COLO668 (cell line): ENCODE measurements at regions not wholly inside any gene's neighbourhood (a gene's known extent, or its start where the extent isn't known, plus 50 kb on each side); places are given as distances from the start of the nearest gene placed in this dataset.

Experiments used
- DNase-seq: peaks from one replicate; lab custom pipeline; 2025; ENCODE audit not compliant: unreplicated experiment; lab: John Stamatoyannopoulos, UW

DNA sequence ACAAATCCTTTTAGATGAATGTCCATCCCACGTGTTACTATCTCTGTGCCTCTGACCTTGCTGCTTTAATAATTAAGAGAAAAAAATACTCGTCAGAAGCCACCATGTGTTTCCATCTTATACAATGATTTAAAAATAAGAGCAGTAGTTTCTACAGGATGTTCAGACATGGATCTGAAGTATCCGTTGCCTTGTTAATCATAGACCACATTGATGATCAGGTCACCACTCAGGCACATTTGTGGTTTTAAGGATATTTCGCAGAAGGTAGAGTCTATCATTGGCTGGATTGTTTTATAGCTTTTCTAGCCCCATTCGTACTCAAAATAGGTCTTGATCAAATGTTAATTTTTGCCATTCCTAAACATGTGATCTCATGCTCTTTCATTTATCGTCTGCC is 710.0 kb upstream of the ARGLU1 start:
- no peak for DNase-seq

DNA sequence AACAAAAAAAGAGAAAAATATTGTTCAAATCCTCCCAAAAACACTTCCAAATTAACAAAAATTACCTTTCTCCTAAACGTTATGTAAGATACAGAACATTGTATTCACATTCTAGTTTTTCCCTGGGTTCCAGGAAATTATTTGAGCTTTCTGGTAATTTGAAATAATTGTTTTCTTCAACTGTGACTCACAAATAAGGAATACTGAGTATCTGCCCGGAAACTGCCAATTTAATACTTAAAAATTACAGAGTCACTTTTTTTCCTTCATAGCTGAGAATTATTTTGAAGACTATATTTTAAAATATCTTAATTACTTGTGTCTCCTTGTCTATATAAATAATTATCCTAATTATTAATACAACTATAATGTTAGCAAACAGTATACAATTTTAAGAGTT is 709.0 kb upstream of the ARGLU1 start:
- no peak for DNase-seq

DNA sequence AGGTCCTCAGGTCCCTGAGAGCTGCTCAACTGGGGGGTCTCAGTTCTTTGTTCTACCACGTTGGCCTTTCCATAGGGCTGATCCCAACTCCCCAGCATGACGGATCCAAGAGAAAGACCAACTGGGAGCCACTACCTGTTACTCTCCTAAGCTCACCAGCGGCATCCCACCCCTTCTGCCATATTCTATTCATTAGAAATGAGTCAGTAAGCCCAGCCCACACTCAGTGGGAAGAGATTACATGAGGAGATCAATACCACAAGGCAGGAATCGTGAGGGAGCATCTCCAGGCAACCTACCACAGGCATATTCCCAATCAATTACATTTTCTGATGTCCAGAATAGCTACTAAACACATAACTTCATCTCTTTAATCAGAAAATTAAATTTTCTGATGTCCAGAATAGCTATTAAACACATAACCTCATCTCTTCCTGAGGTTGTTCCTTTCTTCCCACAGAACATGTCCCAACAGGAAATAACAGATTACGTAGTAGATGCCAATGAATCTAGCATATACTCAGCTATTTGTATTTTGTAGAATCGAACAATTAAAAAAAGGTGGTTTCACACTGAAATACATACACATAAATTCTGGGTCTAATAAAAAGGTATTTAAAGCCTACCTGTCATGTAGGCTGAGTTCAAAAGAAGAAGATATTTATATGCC is 708.1 kb upstream of the ARGLU1 start:
- no peak for DNase-seq

DNA sequence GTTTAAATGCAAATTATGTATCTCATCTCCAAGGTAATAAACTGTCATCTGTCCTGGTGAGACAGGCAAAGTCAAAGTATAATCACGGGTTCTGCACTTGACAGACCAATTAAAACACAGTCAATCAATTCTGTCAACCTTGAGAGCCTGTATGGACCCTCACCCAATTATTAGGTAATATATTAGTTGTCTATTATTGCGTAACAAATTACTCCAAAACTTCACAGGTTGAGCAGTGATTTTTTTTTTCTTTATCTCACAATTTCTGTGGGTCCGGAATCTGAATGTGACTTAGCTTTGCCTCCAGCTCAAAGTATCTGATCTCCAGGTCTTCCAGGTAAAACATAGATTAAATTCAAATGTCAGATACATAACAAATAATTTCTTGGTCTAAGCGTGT is 707.4 kb upstream of the ARGLU1 start:
- no peak for DNase-seq

DNA sequence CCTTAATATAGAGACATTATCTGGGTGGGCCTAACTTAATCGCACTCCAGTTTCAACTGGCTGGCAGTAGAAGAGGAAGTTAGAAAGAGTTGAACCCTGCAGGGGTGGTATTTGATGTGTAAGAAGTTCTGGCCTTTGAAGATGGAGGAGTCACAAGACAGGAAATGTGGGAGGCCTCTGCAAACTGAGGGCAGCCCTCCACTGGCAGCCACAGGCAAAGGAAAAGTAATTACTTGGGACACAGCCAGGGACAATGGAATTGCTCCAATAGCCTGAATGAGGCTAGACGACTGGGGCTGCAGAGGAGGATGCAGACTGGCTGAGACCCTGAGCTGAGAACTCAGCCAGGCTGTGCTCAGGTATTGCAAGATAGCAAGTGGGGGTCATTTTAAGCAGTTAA is 703.3 kb upstream of the ARGLU1 start:
- no peak for DNase-seq

DNA sequence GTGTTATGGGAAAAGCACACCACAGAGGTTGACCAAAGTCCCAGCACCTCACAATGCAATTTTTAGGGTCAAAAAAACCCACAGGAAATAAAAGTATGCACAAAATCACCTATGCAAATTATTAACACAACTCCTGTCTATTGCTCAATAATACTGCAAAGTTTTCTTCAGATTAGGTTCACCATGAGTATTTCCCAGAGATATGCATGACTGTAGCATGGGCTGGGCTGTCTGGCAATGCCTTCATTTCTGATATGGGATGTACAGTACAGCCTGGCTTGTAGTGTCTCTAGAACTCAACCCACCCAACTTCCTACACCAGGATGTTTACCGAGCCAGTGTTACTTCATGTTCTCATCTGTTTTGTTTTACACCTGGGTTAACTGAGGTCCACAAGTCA is 698.7 kb upstream of the ARGLU1 start:
- DNase-seq: no peak

DNA sequence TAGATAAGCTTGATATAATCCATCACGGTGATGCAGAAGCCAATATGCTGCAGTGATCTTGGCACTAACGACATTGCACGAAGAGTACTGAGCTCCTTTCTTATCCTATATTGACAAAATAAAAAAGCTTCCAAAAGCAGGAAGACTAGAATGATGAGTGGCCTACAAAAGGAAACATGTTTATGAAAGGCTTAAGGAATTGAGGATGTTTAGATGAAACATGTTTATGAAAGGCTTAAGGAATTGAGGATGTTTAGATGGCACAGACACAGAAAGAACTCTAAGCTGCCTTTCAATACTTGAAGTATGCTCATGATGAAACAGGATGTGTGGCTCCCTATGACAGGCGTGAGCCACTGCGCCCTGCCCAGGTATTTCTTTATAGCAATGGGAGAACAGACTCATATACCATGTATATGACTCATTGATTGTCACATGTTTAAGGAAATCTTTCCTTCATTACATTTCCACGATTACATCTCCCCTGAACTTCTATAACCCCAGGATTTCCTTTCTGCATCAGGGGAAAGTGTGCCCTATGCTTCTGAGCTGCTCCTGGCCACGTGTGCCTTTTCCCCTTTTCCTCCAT is 690.8 kb upstream of the ARGLU1 start:
- DNase-seq: no peak

DNA sequence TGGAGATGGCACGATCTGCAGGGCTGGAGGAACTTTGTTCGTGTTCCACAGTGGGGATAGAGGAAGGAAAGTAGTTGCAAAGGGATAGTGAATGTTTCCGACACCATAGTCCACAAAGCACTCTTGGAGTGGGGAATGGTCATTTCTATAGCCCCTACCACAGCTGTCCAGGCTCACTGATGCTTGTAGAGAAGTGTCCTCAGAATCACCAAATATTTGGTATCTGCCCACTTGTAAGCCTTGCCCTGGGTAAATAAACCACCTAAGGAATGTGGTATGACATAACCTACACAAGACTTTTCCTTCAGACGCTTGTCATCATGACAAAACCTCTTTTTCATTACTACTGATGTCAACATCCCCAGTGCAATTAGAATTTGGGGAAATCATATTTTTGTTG is 686.5 kb upstream of the ARGLU1 start:
- DNase-seq: no peak

DNA sequence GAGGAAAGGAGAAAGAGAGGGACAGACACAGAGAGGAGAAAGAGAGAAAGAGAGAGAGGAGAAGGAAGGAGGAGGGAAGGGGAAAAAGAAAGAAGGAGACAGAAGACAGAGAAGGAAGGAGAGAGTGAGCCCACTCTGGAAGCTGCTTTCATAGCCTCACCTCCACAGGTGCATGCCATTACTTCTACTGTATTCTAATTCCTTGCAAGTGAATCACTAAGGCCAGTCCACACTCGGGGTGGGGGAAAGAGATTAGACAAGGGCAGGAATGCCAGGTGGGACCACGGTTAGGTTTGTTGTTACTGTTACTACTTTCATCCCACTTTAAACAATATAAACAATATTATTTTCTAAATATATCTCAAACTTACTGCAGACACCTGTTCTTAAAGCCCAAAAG is 684.5 kb upstream of the ARGLU1 start:
- no peak for DNase-seq

DNA sequence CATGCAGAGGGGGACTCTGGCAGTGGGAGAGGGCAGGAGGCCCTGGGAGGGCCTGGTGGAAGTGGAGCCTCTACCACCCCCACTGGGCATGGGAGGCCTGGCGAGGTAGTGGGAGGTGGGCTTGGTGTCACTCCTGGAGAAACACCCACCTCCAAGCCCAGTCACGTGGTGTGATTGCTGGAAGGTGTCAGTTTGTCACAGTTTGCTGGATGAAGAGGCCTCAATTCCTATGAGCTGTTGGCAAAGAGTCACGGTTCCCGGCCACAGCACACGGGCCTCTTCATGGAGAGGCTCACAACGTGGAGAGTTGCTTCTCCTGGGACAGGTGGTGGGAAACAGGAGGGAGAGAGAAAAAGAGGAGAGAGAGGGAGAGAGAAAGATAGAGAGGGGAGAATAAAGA is 684.1 kb upstream of the ARGLU1 start:
- no peak for DNase-seq

DNA sequence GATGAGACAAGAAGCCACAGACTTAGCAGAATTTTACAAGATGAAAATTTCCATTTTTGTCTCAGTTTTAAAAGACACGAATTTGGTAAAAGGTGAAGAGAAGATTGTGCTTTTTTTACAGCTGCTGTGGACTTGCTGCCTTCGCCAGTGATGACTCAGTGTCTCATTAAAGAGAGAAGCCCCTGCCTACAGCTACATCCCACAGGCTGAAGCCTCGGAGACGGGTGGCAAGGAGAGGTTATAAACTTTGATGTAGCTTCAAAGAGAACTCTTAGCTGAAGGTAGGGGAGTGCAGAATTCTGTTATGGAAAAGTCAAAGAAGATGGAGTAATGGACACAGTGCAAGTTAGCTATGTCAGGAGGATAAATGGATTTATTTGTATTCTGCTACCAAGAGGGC is 683.4 kb upstream of the ARGLU1 start:
- DNase-seq: no peak

DNA sequence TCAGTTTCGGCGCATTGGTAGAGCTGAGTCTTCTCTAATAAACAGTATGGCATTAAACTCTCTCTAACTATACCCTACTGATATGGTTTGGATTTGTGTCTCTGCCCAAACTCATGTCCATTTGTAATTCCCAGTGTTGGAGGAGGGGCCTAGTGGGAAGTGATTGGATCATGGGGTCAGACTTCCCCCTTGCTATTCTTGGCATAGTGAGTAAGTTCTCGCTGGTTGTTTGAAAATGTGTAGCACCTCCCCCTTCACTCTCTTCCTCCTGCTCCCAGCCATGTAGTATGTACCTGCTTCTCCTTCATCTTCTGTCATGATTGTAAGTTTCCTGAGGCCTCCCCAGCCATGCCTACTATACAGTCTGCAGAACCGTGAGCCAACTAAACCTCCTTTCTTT is 682.7 kb upstream of the ARGLU1 start:
- DNase-seq: no peak

DNA sequence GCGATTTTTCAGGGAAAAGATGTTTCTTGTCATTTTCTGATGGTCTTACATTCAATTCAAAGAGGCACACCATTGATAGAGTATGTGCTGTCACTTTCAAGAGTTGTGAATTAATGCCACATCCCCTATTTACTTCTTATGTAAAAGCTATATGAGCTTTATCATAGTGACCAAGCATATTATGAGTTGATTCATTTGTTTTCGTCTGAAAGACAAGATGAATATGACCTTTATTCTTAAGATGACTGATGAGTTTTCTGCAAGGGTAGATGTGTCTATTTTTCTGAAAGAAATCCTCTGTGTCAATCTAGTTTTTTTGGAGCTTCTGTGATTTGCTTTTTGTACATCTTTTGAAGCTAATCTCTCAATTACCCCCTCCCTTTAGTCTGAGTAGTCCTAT is 676.3 kb upstream of the ARGLU1 start:
- no peak for DNase-seq

DNA sequence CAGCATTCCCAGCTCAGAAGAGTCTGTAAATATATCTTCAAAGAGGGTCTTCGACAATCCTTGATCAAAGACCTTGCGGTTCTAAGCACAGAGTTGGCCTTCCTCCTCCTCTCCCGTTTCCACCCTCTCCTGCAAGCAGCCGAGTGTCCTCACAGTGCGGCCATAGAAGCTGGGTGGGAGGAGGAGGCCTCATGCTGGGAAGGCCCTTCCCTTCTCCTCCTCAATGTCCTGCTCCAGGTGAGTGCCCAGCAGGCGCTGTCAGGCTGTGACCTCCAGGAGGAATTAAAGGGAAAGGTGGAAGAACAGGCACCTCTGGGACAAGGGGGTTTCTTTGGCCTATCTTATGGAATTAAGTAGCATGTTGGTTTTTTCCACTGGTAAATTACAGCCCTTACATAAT is 674.2 kb upstream of the ARGLU1 start:
- no peak for DNase-seq

DNA sequence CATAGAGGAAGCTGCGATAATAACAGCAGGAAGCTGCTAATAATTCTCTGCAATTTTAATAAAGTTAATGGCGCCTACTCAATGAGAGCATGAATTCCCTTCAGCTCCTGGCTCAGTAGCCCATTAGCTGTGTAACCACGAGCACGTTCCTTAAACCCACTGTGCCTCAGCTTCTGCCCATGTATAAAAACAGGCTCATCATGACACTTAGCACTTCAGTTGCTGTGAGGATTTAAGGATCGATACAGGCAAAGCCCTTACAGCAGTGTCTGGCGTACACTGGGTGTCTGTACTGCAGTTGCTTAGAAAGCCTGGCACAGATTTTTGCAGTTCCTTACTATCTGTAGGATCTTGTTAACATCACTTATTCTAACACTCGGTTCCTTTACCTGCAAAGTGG is 673.4 kb upstream of the ARGLU1 start:
- DNase-seq: no peak

DNA sequence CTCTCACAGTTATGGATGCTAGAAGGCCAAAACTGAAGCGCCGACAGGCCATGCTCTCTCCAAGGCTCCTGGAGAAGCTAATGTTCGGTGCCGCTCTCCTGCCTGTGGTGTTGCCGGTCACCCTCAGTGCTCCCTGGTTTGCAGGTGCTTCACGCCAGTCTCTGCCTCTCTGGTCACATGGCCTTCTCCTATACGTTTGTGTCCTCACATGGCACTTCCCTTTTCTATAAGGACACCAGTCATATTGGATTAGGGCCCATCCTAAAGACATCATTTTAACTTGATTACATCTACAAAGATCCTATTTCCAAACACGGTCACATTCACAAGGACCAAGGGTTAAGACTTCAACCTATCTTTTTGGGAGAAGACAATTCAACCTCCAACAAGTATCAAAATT is 671.3 kb upstream of the ARGLU1 start:
- no peak for DNase-seq

DNA sequence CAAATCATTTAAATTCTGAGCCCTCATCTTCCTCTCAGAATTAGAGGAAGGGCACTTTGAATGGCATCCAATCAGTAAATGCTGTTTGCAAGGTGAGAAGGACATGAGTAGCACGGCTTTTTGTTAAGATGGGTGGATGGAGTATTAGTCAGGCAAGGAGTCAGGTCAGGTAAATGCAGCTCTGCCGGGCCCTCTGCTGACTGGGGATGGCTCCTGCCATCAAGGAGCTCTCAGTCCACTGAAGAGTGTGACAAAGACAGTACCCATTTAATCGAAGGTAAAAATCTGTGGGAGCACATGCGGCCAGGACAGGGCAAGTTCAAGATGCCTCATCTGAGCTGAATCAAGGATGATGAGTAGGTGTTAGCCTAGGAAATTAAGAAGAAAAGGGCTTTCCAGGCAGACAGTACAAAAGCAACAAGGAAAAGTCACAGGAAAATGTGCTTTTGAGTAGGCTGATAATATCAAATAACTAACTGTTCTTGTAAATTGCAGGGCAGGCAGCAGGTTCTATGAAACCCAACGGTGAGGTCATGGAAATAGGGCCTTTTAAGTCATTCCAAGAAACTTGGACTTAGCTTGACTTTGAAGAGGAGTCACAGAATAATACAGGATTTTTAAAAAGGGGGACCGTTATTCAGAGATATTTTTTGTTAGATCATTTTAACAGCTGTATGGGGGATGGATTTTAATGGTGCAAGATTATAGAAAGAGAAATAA is 670.5 kb upstream of the ARGLU1 start:
- no peak for DNase-seq

DNA sequence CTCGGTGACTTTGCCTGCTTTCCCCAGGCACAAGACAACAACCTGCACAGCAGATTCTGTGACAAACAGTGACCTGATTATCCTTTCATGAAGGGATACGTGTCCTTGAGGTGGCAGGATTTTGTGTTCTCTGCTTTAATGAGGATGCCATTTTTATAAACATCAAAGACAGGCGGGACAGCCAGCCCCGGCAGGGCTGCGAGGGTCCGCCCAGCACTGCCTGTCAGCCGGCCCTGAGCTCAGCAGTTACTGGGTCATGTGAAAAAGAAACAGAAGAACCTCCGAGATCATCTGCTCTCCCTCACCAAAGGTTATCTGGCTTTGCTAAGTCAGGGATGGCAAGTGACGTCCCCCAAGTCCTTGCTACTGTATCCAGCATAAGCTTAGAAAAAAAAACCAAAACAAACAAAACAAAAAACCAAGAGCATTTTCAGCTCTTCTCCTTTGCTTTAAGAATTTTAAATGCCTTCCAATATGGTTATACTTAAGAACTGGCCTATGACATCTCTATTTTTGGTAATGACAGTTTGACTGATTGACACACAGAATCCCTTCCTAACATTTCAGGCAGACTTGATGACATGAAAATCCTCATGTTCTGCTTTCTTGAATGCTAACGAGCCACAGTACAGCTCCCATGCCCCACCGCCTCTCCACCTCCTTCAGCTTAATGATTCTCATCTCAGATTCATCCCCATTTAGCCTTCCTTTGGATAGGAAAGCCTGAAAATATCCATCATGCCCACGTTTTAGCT is 666.6 kb upstream of the ARGLU1 start:
- no peak for DNase-seq

DNA sequence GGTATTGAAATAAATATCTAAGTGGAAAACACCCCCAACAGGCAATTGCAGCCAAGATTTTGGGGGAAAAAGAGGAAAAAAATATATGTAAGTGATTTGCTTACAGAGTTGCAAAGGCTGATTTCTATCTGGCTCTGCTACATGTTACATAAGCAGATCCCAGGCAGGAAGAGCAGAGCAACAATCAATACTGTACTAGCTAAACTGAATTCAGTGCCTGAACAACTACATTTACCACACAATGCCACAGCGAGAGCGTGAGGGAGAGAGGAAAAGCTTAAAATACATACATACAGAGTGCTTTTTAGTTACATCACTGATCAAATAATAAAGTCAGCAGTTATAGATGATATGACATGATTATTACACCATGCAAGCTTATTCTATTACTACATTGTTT is 665.6 kb upstream of the ARGLU1 start:
- DNase-seq: no peak

DNA sequence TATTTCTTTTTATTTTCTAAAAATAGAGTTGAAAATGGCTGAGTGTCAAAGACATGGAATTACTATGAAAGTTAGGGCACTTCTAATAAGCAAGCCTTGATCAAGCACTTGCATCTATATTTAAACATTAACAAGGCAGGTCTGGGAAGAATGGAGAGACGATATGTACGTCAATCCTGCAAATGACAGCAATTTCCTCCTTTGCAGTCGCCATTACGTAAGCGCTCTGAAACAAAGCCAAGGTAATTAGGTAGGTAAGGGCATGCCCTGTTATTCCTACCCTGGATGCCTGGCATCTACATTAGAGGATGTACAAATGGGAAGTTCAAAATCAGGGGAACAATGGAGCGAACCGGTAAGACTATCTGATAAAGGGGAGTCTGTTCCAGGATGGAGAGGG is 664.0 kb upstream of the ARGLU1 start:
- no peak for DNase-seq

DNA sequence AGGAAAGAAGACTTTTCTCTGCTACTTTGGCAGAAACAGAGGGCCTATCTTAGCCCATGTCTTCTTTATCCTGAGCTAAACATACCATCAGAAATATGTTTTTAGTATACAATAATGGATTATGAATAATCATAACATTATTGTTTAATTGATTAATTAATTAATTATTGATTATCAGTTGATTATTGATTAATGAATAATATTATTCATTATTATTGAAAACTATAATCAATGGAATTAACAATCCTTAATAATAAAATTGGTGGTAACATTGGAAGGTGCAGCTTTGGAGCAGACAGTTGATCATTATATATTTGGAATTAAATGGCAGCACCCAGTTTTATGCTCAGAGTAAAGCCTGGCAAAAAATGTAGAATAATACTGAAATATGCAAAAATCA is 655.9 kb upstream of the ARGLU1 start:
- no peak for DNase-seq

DNA sequence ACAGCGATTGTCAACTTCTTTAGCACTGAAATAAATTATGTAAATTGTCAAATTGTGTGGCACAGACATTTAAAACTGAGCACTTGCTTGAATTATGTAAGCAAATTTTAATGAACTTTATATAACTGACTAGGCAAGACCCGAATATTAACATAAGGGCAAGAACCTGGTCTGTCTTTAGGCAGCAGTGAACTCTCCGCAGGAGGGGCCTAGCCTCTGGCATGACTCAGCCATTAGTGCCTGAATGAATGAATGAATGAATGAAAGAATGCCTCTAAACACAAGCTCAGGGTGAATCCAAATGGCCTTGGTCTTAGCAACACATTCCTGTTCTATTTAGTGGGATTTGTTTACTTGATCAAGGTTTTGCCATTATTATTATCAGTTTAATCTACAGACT is 654.7 kb upstream of the ARGLU1 start:
- DNase-seq: no peak
